ENCODE measurements at regions not wholly inside any gene's neighbourhood (a gene's known extent, or its start where the extent isn't known, plus 50 kb on each side); places are given as distances from the start of the nearest gene placed in this dataset.

- Histone ChIP-seq H3K36me3 (no peaks in the 10 kb centered on the region), H3K27ac (no peak overlapping the region), H3K4me3 (no peak overlapping the region), H3K9me3 (no peaks in the 10 kb centered on the region), H3K27me3 (no peaks in the 10 kb centered on the region), H3K4me1 (peaks cover 0 to 2% (median 0%) of the 10 kb centered on the region in 4 donors)
- no peak for TF ChIP-seq EP300 (IDR thresholded peaks at IDR 0.05)
- no peak for TF ChIP-seq CTCF (IDR thresholded peaks at IDR 0.05)
- no peak for TF ChIP-seq POLR2A (IDR thresholded peaks at IDR 0.05)
- no peak for DNase-seq (ENCODE audit: low spot score in 2 of 2)
- 76 to 80% methylated on average over 3 of the region's 3 CpGs for WGBS, 2 donors
Measured at GRCh38 chr3:89698208-89698830, 590.9 kb downstream of the EPHA3 start.

GRCh38 chr3:89699229-89699628 lies 591.8 kb downstream of the EPHA3 start:
- H3K36me3 ChIP-seq: no peaks in the 10 kb centered on the region
- WGBS, 2 donors: 88 to 92% methylated on average over 4 of the region's 4 CpGs

GRCh38 chr3:89699771-89700170 lies 592.4 kb downstream of the EPHA3 start:
- TF ChIP-seq CTCF (IDR thresholded peaks at IDR 0.05): no peak
- TF ChIP-seq EP300 (IDR thresholded peaks at IDR 0.05): no peak
- TF ChIP-seq POLR2A (IDR thresholded peaks at IDR 0.05): no peak
- H3K9me3 ChIP-seq: no peaks in the 10 kb centered on the region
- 94 to 100% methylated on average over 1 of the region's 1 CpG for WGBS, 2 donors
- no peaks in the 10 kb centered on the region for H3K27me3 ChIP-seq
- no peak overlapping the region for H3K27ac ChIP-seq
- no peaks in the 10 kb centered on the region for H3K36me3 ChIP-seq
- H3K4me1 ChIP-seq: no peaks in the 10 kb centered on the region
- DNase-seq (ENCODE audit: low spot score in 2 of 2): no peak
- H3K4me3 ChIP-seq: no peak overlapping the region

More at GRCh38 chr3:89699229-89699628, 591.8 kb downstream of the EPHA3 start:
- H3K4me3 ChIP-seq: no peak overlapping the region
- no peak for DNase-seq (ENCODE audit: low spot score in 2 of 2)
- no peaks in the 10 kb centered on the region for H3K4me1 ChIP-seq
- H3K27ac ChIP-seq: no peak overlapping the region
- H3K27me3 ChIP-seq: no peaks in the 10 kb centered on the region
- TF ChIP-seq EP300 (IDR thresholded peaks at IDR 0.05) (no peak), CTCF (IDR thresholded peaks at IDR 0.05) (no peak)
- no peaks in the 10 kb centered on the region for H3K9me3 ChIP-seq

DNA sequence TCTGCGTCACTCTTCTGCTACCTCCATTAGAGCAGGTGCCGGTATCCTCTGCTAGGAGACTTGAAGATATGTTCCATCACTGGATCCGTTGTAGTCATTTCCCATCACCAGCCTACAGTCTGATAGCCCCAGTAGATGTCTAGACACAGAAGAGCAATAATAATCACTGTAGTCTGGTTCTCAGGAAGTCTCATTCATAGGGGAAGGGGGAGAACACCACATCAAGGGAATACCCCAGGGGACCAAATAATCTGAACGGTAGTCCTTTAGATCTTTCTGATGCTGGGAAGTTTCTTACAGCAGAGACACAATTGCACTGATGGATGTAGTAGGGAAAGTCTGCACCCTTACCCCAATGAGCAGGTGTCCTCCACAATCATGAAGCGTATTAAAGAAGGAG lies 595.0 kb downstream of the EPHA3 start:
- H3K9me3 ChIP-seq: no peaks in the 10 kb centered on the region
- no peak overlapping the region for H3K27ac ChIP-seq
- 91 to 92% methylated on average over 5 of the region's 5 CpGs for WGBS, 2 donors
- no peaks in the 10 kb centered on the region for H3K4me1 ChIP-seq
- TF ChIP-seq POLR2A (IDR thresholded peaks at IDR 0.05): no peak
- TF ChIP-seq CTCF (IDR thresholded peaks at IDR 0.05): no peak
- no peak for TF ChIP-seq EP300 (IDR thresholded peaks at IDR 0.05)
- no peak overlapping the region for H3K4me3 ChIP-seq
- DNase-seq (ENCODE audit: low spot score in 2 of 2): no peak
- no peaks in the 10 kb centered on the region for H3K27me3 ChIP-seq
- H3K36me3 ChIP-seq: no peaks in the 10 kb centered on the region

- H3K36me3 ChIP-seq: no peaks in the 10 kb centered on the region
- TF ChIP-seq POLR2A (IDR thresholded peaks at IDR 0.05) (no peak), EP300 (IDR thresholded peaks at IDR 0.05) (no peak)
- no peaks in the 10 kb centered on the region for H3K27me3 ChIP-seq
- H3K9me3 ChIP-seq: no peaks in the 10 kb centered on the region
- no peak for DNase-seq (ENCODE audit: low spot score in 2 of 2)
- no peak overlapping the region for H3K4me3 ChIP-seq
- no peak overlapping the region for H3K27ac ChIP-seq
- WGBS, 2 donors: 72 to 74% methylated on average over 3 of the region's 3 CpGs
- no peaks in the 10 kb centered on the region for H3K4me1 ChIP-seq
Measured at GRCh38 chr3:89713196-89713595, 605.8 kb downstream of the EPHA3 start.

DNA sequence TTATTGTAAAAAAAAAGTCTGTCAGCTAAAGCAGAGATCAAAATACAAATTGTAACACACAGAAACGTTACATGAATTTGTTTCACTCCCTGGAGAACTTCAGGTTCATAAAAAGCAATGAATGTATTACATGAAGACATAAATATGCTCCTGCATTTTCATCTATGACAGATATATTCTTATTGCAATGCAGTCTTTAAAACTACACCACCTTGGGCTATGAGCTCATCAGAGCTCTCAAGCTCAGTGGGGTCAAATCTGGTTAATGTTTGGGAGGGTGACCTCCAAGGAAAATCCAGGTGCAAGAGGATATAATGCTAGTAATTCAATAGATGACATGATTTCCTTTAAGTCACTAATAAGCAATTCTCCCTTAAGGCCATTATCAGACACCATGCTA lies 606.8 kb downstream of the EPHA3 start:
- Histone ChIP-seq H3K27ac (no peak overlapping the region), H3K9me3 (no peaks in the 10 kb centered on the region), H3K4me1 (no peaks in the 10 kb centered on the region), H3K4me3 (no peak overlapping the region), H3K36me3 (no peaks in the 10 kb centered on the region), H3K27me3 (no peaks in the 10 kb centered on the region)
- DNase-seq (ENCODE audit: low spot score in 2 of 2): no peak
- 34 to 47% methylated on average over 1 of the region's 1 CpG for WGBS, 2 donors
- TF ChIP-seq POLR2A (IDR thresholded peaks at IDR 0.05) (no peak), EP300 (IDR thresholded peaks at IDR 0.05) (no peak), CTCF (IDR thresholded peaks at IDR 0.05) (no peak)
